MM.1S (cell line): ENCODE measurements at regions not wholly inside any gene's neighbourhood (a gene's known extent, or its start where the extent isn't known, plus 50 kb on each side); places are given as distances from the start of the nearest gene placed in this dataset.

Source experiments
- EZH2phosphoT487 ChIP-seq: fragments of 300-600 bp; sonication (generic); IDR thresholded peaks from 2 replicates; pipeline ENCODE4 v1.6.1; 2018; ENCODE audit warnings: antibody characterized with exemption, low read length
- TF ChIP-seq, protein P1 (sequence below): fragments of 300-600 bp; sonication (generic); IDR thresholded peaks from 2 replicates; pipeline ENCODE4 v1.5.1; 2016; ENCODE audit warnings: antibody characterized with exemption, low read length, mixed read lengths

DNA sequence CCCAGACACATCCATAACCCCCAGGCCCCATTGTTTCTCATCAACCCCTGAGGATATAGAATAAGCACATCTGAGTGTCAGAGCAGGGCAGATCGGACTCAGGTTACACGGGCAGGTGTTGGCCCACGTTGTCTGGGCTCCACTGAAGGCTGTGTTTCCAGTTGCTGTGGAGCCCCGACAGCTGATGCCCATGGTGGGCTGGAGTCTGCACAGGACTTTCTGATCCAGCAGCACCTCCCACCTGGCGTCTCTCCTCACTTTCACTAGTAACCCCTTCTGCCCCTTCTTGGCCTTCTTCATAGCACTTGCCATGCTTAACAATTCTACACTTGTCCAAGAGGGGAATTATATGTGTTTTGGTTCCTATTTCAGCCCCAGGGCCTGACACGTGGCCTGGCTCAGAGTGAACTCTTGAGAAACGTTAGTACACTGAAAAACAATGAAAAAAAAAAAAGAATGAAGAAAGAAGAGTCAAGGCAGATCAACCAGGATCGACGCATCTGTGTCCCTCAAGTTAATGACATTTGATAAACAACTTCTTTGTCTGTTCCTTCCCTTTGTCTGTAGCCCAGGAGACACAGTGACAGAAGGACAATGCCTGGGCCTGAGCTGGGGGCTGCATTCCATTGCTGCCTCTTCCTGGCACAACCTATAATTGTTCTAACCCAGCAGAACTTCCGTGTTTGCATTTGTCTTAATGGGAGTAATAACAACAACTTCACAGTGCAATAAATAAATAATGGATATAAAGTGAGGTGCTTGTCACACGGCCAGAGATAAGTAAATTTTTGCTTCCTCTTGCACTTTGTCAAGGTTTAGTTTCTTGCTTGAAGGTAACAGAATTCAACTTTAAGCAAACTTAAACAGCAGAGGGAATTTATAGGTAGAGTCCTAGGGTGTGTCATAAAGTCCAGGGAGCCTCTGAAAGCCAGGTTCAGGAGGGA lies 224.2 kb upstream of the SSTR4 start:
- TF ChIP-seq, protein P1, sequence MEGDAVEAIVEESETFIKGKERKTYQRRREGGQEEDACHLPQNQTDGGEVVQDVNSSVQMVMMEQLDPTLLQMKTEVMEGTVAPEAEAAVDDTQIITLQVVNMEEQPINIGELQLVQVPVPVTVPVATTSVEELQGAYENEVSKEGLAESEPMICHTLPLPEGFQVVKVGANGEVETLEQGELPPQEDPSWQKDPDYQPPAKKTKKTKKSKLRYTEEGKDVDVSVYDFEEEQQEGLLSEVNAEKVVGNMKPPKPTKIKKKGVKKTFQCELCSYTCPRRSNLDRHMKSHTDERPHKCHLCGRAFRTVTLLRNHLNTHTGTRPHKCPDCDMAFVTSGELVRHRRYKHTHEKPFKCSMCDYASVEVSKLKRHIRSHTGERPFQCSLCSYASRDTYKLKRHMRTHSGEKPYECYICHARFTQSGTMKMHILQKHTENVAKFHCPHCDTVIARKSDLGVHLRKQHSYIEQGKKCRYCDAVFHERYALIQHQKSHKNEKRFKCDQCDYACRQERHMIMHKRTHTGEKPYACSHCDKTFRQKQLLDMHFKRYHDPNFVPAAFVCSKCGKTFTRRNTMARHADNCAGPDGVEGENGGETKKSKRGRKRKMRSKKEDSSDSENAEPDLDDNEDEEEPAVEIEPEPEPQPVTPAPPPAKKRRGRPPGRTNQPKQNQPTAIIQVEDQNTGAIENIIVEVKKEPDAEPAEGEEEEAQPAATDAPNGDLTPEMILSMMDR = no peak
- TF ChIP-seq EZH2phosphoT487 = no peak
